Renal cortical epithelial cell (primary cell): ENCODE measurements at regions not wholly inside any gene's neighbourhood (a gene's known extent, or its start where the extent isn't known, plus 50 kb on each side); places are given as distances from the start of the nearest gene placed in this dataset.

Experiments
- DNase-seq: peaks from one replicate; pipeline ENCODE4 v3.0.0-alpha.2; 2011; ENCODE audit warnings: low read depth

DNA sequence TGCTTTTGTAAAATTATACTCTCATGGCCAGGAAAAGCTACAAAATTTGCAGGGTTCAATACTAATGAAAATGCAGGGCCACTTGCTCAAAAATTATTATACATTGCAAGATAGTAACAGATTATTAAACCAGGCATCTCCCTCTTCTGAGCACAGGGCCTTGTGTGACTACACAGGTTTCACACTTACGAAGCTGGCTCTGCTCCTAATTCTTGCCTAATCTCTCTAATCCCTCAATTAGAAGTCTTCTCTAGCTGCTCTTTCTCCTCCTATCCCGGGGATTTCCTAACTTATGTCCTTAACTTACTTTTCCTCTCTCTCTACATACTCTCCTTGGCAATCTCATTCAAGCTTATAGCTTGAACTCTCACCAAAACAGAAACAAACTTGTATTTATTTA lies 168.3 kb downstream of the AREG start:
- no peak for DNase-seq

DNA sequence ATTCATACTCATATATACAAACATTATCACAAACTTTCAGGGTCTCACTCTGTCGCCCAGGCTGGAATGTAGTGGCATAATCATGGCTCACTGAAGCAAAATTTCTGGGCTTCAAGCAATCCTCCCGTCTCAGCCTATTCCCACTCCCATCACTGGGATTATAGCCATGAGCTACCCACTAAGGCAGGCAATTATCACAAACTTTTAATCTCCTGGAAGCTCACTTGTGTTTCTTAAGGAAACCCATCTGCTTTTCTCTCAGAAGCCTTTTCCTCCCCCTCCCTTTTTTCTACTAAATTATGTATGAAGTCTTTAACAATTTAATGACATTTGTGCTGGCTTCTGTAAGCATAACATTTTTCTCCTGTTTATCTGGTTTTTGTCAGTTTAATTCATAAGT lies 170.5 kb downstream of the AREG start:
- DNase-seq: no peak

GRCh38 chr4:74618166-74618565 lies 173.2 kb downstream of the AREG start:
- no peak for DNase-seq

DNA sequence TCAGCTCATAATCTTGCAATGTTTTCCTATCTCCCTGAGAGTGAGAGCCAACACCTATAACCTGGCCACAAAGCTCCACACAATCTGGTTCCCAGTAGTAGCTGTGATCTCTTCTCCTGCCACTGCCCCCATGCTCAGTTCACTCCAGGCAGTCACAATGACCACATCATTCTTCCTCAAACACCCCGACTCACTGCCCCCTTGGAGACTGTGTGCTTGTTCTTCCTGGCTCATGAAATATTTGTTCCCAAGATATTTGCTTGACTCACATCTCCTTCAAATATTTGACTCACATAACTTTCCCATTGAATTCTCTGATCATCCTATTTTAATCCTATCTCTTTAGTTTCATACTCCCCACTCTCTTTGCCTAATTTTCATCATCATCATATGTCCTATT lies 173.7 kb downstream of the AREG start:
- DNase-seq: peak; percentile 77

GRCh38 chr4:74619931-74620702 lies 174.2 kb downstream of the BTC start:
- DNase-seq: no peak

- no peak for DNase-seq
Measured at GRCh38 chr4:74621616-74622015, 172.7 kb downstream of the BTC start.

- DNase-seq: peak; percentile 74
Measured at GRCh38 chr4:74623041-74623440, 171.3 kb downstream of the BTC start.

- DNase-seq: peak; percentile 95
Measured at GRCh38 chr4:74624351-74625151, 169.8 kb downstream of the BTC start.

GRCh38 chr4:74625981-74626380 lies 168.3 kb downstream of the BTC start:
- no peak for DNase-seq

- DNase-seq: no peak
Measured at GRCh38 chr4:74627093-74627492, 167.2 kb downstream of the BTC start.

GRCh38 chr4:74627504-74627903 lies 166.8 kb downstream of the BTC start:
- DNase-seq: no peak

DNA sequence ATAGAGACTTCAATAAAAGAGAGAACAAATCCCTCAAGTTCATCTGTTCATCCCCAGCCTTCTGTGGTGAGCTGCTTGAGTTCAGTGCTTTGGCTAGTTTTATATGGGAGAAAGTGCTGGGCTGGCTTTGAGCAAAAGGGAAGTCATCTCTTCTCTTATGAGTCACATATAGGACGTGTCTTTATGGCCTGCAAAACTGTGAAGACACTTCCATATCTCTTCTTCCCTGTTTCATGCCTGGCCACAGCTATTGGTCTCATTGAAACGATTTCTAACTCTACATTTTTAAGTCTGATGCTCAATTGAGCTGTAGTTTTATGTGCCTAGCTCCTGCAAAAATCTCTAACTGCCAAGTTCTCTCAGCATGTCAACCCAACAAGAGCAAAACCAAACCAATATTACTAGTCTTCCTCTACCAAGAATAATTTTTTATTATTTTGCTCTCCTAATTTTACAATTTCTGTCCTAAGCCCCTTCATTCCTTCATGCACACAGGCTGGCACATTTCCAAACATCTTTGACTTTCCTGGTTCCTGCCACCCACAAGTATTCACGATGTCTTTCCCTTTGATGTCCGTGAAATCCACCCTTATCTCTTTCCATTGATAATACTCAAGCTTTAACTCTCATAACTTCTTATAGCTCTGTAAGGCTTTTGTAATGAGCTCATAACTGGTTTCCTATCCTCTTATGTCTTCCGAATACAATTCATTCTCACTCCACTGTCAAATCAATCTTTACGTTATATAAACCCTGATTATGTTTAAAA lies 165.3 kb downstream of the BTC start:
- DNase-seq: no peak

DNA sequence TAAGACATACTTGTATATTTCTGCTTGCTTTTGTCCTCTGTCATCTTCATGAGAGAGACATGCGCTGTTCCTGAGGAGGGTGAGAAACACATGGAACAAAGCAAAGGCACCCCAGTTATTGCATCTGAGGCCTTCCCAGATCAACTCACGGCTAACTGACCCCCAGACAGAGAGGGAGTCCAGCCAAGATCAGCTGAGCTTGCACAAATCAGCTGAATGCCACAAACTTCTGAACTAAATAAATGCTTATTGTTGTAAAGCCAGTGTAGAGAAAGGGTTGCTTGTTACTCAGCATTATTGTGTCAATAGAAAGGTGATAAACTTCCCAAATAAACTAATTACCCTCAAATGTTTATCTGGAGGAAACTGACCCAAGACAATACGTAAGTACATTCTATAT lies 163.8 kb downstream of the BTC start:
- no peak for DNase-seq

DNA sequence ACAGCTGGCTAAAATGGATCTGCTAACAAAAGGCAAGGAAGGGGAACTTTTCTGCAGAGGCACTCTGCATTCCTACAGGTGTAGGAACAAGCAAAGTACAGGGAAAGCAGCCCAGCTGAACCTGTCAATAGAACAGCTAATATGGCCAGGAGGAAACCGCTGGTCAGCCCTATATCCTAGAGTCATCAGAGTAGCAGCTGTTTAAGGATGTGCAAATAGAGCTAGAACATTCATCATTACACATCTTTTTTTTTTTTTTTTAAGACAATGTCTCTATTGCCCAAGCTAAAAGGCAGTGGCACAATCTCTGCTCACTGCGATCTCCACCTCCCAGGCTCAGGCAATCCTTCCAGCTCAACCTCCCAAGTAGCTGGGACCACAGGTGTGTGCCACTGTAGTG lies 163.0 kb downstream of the BTC start:
- peak; percentile 61 for DNase-seq

GRCh38 chr4:74631988-74632387 lies 162.3 kb downstream of the BTC start:
- no peak for DNase-seq

GRCh38 chr4:74632634-74633033 lies 161.7 kb downstream of the BTC start:
- peak; percentile 99 for DNase-seq

- no peak for DNase-seq
Measured at GRCh38 chr4:74635074-74635473, 159.2 kb downstream of the BTC start.

- no peak for DNase-seq
Measured at GRCh38 chr4:74635490-74636123, 158.7 kb downstream of the BTC start.

DNA sequence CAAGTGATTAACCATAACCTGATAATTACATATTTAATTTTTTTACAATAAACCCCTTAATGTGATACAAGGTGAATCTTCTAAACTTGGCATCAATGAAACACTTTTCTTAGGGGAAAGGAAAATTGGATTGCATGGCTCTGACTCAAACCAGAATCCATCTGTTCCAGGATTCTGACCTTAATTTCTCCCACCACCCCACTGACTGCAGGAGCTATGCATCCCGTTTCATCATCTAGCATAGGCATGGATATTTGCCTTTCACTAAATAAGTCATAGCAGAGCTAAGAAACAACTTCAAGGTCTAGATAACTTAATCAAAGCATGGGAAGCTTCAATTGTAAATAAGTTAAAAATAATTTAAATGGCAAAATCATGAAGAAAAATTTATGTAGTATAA lies 156.3 kb downstream of the BTC start:
- DNase-seq: no peak

GRCh38 chr4:74638689-74639088 lies 155.6 kb downstream of the BTC start:
- DNase-seq: no peak

DNA sequence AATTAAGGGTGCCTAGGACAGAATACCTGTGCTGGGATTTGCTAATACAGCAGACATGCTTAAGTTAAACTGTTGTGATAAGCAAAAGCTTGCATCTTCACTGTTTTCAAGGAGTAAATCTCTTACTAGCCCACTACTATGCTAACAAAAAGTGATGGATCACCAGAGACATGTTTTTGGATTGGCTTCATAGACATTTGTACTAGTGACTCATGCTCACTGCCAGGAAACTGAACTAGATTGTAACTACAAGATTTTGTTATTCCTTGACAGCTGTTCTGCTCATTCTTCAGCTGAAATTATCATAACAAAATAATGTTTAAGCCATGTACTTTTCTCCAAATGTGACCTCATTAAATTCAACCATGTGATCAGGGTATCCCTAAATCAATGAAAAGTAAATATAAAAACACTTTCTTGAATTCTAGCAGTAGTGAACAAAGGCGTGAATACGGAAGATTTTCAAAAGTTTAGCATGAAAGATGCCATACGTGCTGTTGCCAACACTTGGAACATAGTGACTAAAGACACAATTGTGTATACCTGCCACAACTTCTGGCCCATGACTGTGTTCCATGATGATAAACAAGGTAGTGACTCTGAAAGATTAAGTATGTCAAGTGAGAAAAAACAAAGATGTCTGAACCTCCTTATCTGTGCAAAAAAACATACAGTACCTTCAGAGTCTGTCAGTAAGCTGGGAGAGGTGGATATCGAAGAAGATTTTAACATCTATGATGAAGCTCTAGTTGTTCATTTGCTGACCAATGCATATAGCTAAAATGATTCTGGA lies 154.0 kb downstream of the BTC start:
- DNase-seq: peak; percentile 87
